ENCODE measurements at regions not wholly inside any gene's neighbourhood (a gene's known extent, or its start where the extent isn't known, plus 50 kb on each side); places are given as distances from the start of the nearest gene placed in this dataset.

- TF ChIP-seq, protein P1, sequence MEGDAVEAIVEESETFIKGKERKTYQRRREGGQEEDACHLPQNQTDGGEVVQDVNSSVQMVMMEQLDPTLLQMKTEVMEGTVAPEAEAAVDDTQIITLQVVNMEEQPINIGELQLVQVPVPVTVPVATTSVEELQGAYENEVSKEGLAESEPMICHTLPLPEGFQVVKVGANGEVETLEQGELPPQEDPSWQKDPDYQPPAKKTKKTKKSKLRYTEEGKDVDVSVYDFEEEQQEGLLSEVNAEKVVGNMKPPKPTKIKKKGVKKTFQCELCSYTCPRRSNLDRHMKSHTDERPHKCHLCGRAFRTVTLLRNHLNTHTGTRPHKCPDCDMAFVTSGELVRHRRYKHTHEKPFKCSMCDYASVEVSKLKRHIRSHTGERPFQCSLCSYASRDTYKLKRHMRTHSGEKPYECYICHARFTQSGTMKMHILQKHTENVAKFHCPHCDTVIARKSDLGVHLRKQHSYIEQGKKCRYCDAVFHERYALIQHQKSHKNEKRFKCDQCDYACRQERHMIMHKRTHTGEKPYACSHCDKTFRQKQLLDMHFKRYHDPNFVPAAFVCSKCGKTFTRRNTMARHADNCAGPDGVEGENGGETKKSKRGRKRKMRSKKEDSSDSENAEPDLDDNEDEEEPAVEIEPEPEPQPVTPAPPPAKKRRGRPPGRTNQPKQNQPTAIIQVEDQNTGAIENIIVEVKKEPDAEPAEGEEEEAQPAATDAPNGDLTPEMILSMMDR (IDR thresholded peaks at IDR 0.05): no peak
- H3K9me3 Mint-ChIP-seq: no peaks in the 10 kb centered on the region
- no peak for DNase-seq
- no peaks in the 10 kb centered on the region for H3K27me3 Mint-ChIP-seq (ENCODE audit: low read depth, poor library complexity)
- no peak overlapping the region for H3K4me3 Mint-ChIP-seq
- no peaks in the 10 kb centered on the region for H3K36me3 Mint-ChIP-seq (ENCODE audit: low read depth)
- no peak overlapping the region for H3K27ac Mint-ChIP-seq
- H3K4me1 Mint-ChIP-seq: peaks cover 26% of the 10 kb centered on the region
Observed at GRCh38 chr17:15006421-15007128, 258.6 kb downstream of the PMP22 start.

DNA sequence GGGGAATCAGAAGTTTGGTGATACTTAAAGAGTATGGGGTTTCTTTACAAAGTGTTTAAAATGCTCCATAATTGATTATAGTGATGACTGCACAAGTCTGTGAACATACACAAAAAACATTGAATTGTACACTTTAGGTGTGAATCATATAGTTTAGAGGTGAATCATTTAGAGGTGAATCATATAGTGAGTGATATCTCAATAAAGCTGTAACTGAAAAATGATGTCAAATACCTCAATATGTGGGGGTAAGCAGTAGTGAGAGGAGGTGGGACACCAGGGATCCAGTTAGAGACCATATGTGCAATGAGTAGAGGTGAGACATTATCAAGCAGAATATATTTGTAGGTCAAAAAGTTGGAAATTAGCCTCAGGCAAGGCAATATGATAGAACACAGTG is 264.5 kb downstream of the PMP22 start:
- no peak for DNase-seq
- H3K4me1 Mint-ChIP-seq: peaks cover 4% of the 10 kb centered on the region
- H3K27me3 Mint-ChIP-seq (ENCODE audit: low read depth, poor library complexity): peaks cover 3% of the 10 kb centered on the region
- H3K27ac Mint-ChIP-seq: no peak overlapping the region
- H3K9me3 Mint-ChIP-seq: peaks cover 6% of the 10 kb centered on the region
- no peak overlapping the region for H3K4me3 Mint-ChIP-seq
- peaks cover 4% of the 10 kb centered on the region for H3K36me3 Mint-ChIP-seq (ENCODE audit: low read depth)
- TF ChIP-seq, protein P1 (IDR thresholded peaks at IDR 0.05): no peak

GRCh38 chr17:14997290-14997689 is 267.8 kb downstream of the PMP22 start:
- TF ChIP-seq, protein P1 (IDR thresholded peaks at IDR 0.05): no peak
- H3K4me1 Mint-ChIP-seq: peaks cover 3% of the 10 kb centered on the region
- DNase-seq: no peak
- H3K27ac Mint-ChIP-seq: no peak overlapping the region
- H3K36me3 Mint-ChIP-seq (ENCODE audit: low read depth): peaks cover 4% of the 10 kb centered on the region
- H3K27me3 Mint-ChIP-seq (ENCODE audit: low read depth, poor library complexity): peaks cover 6% of the 10 kb centered on the region
- H3K4me3 Mint-ChIP-seq: no peak overlapping the region
- peaks cover 6% of the 10 kb centered on the region for H3K9me3 Mint-ChIP-seq

GRCh38 chr17:14986127-14986526 is 279.0 kb downstream of the PMP22 start:
- no peak for DNase-seq
- no peak overlapping the region for H3K4me3 Mint-ChIP-seq
- H3K27me3 Mint-ChIP-seq (ENCODE audit: low read depth, poor library complexity): peaks cover 2% of the 10 kb centered on the region
- TF ChIP-seq, protein P1 (IDR thresholded peaks at IDR 0.05): no peak
- peaks cover 3% of the 10 kb centered on the region for H3K9me3 Mint-ChIP-seq
- no peaks in the 10 kb centered on the region for H3K36me3 Mint-ChIP-seq (ENCODE audit: low read depth)
- peaks cover 4% of the 10 kb centered on the region for H3K4me1 Mint-ChIP-seq
- H3K27ac Mint-ChIP-seq: no peak overlapping the region

DNA sequence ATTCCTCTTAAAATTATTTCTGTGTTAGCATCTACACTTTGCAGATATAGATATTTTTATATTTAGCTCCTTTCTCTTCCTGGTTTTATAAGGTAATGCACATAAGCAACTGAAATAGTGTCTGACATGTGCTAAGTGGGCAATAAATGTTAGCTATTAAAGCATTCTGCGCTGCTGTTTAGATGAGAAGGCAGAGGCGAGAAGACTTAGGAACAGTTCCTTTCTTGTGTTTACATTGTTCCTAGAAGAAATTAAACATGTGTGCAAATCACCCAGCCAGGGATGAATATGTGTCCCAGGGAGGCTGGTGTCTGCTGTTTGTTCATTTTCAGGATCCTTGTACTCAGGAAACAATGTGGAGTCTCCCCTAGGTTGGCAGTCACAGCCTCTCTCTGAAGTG is 292.3 kb downstream of the PMP22 start:
- Mint-ChIP-seq H3K27me3 (ENCODE audit: low read depth, poor library complexity) (peaks cover 3% of the 10 kb centered on the region), H3K4me1 (no peaks in the 10 kb centered on the region), H3K36me3 (ENCODE audit: low read depth) (peaks cover 31% of the 10 kb centered on the region), H3K4me3 (no peak overlapping the region), H3K27ac (no peak overlapping the region), H3K9me3 (peaks cover 51% of the 10 kb centered on the region)
- TF ChIP-seq, protein P1 (IDR thresholded peaks at IDR 0.05): no peak
- no peak for DNase-seq

DNA sequence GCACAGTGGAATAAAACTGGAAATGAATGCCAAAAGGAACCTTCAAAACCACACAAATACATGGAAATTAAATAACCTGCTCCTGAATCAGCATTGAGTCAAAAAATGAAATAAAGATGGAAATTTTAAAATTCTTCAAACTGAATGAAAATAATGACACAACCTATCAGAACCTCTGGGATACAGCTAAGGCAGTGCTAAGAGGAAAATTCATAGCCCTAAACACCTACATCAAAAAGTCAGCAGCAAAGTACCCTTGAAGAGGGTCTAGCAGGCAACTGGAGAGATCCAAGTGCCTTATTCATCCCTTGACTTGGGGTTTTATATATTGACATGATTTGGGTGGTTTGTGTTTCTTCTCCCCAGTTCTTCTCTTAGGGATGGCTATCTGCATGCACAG is 294.1 kb downstream of the PMP22 start:
- TF ChIP-seq, protein P1 (IDR thresholded peaks at IDR 0.05): no peak
- peaks cover 3% of the 10 kb centered on the region for H3K4me1 Mint-ChIP-seq
- no peak overlapping the region for H3K27ac Mint-ChIP-seq
- H3K27me3 Mint-ChIP-seq (ENCODE audit: low read depth, poor library complexity): peaks cover 3% of the 10 kb centered on the region
- H3K36me3 Mint-ChIP-seq (ENCODE audit: low read depth): peaks cover 31% of the 10 kb centered on the region
- no peak overlapping the region for H3K4me3 Mint-ChIP-seq
- H3K9me3 Mint-ChIP-seq: peaks cover 65% of the 10 kb centered on the region
- no peak for DNase-seq

All from nephron progenitor cell (in vitro differentiated cells).